ENCODE measurements at regions not wholly inside any gene's neighbourhood (a gene's known extent, or its start where the extent isn't known, plus 50 kb on each side); places are given as distances from the start of the nearest gene placed in this dataset.
"Not testable (repeated sequence)": the region's sequence is repeated elsewhere in the genome, so short reads cannot be mapped to it uniquely, and the experiment has no call there.

- Histone ChIP-seq H3K4me3 (ENCODE audit: low read depth, low read length) (no peak overlapping the region), H3K27me3 (ENCODE audit: control insufficient read depth, insufficient read depth, low read length) (no peaks in the 10 kb centered on the region), H3K36me3 (ENCODE audit: control insufficient read depth, insufficient read depth, low read length) (no peaks in the 10 kb centered on the region), H3K4me1 (ENCODE audit: control insufficient read depth, insufficient read depth, low read length) (no peaks in the 10 kb centered on the region), H3K9me3 (ENCODE audit: control insufficient read depth, insufficient read depth, low read length) (no peaks in the 10 kb centered on the region), H3K9ac (ENCODE audit: low read depth, low read length) (no peak overlapping the region)
These were observed 86.4 kb upstream of the SEMA3C start for GRCh38 chr7:81005254-81005653.

- no peaks in the 10 kb centered on the region for H3K4me1 ChIP-seq (ENCODE audit: control insufficient read depth, insufficient read depth, low read length)
- no peaks in the 10 kb centered on the region for H3K36me3 ChIP-seq (ENCODE audit: control insufficient read depth, insufficient read depth, low read length)
- no peak overlapping the region for H3K4me3 ChIP-seq (ENCODE audit: low read depth, low read length)
- no peak overlapping the region for H3K9ac ChIP-seq (ENCODE audit: low read depth, low read length)
- H3K27me3 ChIP-seq (ENCODE audit: control insufficient read depth, insufficient read depth, low read length), result no peaks in the 10 kb centered on the region
- no peaks in the 10 kb centered on the region for H3K9me3 ChIP-seq (ENCODE audit: control insufficient read depth, insufficient read depth, low read length)
These were observed 85.2 kb upstream of the SEMA3C start for GRCh38 chr7:81004098-81004497.

- Histone ChIP-seq H3K4me3 (ENCODE audit: low read depth, low read length) (no peak overlapping the region), H3K4me1 (ENCODE audit: control insufficient read depth, insufficient read depth, low read length) (no peaks in the 10 kb centered on the region), H3K9ac (ENCODE audit: low read depth, low read length) (no peak overlapping the region), H3K27me3 (ENCODE audit: control insufficient read depth, insufficient read depth, low read length) (no peaks in the 10 kb centered on the region), H3K9me3 (ENCODE audit: control insufficient read depth, insufficient read depth, low read length) (no peaks in the 10 kb centered on the region), H3K36me3 (ENCODE audit: control insufficient read depth, insufficient read depth, low read length) (no peaks in the 10 kb centered on the region)
These were observed 84.5 kb upstream of the SEMA3C start for GRCh38 chr7:81003326-81003725.

- Histone ChIP-seq H3K9ac (ENCODE audit: low read depth, low read length) (no peak overlapping the region), H3K27me3 (ENCODE audit: control insufficient read depth, insufficient read depth, low read length) (no peaks in the 10 kb centered on the region), H3K4me1 (ENCODE audit: control insufficient read depth, insufficient read depth, low read length) (no peaks in the 10 kb centered on the region), H3K9me3 (ENCODE audit: control insufficient read depth, insufficient read depth, low read length) (no peaks in the 10 kb centered on the region), H3K36me3 (ENCODE audit: control insufficient read depth, insufficient read depth, low read length) (no peaks in the 10 kb centered on the region), H3K4me3 (ENCODE audit: low read depth, low read length) (no peak overlapping the region)
These were observed 83.6 kb upstream of the SEMA3C start for GRCh38 chr7:81002421-81002820.

- no peak overlapping the region for H3K9ac ChIP-seq (ENCODE audit: low read depth, low read length)
- H3K4me1 ChIP-seq (ENCODE audit: control insufficient read depth, insufficient read depth, low read length), result no peaks in the 10 kb centered on the region
- H3K4me3 ChIP-seq (ENCODE audit: low read depth, low read length), result no peak overlapping the region
- H3K36me3 ChIP-seq (ENCODE audit: control insufficient read depth, insufficient read depth, low read length), result no peaks in the 10 kb centered on the region
- H3K9me3 ChIP-seq (ENCODE audit: control insufficient read depth, insufficient read depth, low read length), result no peaks in the 10 kb centered on the region
- H3K27me3 ChIP-seq (ENCODE audit: control insufficient read depth, insufficient read depth, low read length), result no peaks in the 10 kb centered on the region
These were observed 80.9 kb upstream of the SEMA3C start for GRCh38 chr7:80999771-81000170.

GRCh38 chr7:80999100-80999499, 80.2 kb upstream of the SEMA3C start:
- no peak overlapping the region for H3K9ac ChIP-seq (ENCODE audit: low read depth, low read length)
- no peaks in the 10 kb centered on the region for H3K27me3 ChIP-seq (ENCODE audit: control insufficient read depth, insufficient read depth, low read length)
- no peaks in the 10 kb centered on the region for H3K9me3 ChIP-seq (ENCODE audit: control insufficient read depth, insufficient read depth, low read length)
- no peaks in the 10 kb centered on the region for H3K4me1 ChIP-seq (ENCODE audit: control insufficient read depth, insufficient read depth, low read length)
- H3K4me3 ChIP-seq (ENCODE audit: low read depth, low read length), result no peak overlapping the region
- H3K36me3 ChIP-seq (ENCODE audit: control insufficient read depth, insufficient read depth, low read length), result no peaks in the 10 kb centered on the region

- Histone ChIP-seq H3K4me3 (ENCODE audit: low read depth, low read length) (no peak overlapping the region), H3K9me3 (ENCODE audit: control insufficient read depth, insufficient read depth, low read length) (no peaks in the 10 kb centered on the region), H3K27me3 (ENCODE audit: control insufficient read depth, insufficient read depth, low read length) (no peaks in the 10 kb centered on the region), H3K9ac (ENCODE audit: low read depth, low read length) (no peak overlapping the region), H3K4me1 (ENCODE audit: control insufficient read depth, insufficient read depth, low read length) (no peaks in the 10 kb centered on the region), H3K36me3 (ENCODE audit: control insufficient read depth, insufficient read depth, low read length) (no peaks in the 10 kb centered on the region)
These were observed 79.0 kb upstream of the SEMA3C start for GRCh38 chr7:80997841-80998240.

GRCh38 chr7:80996236-80996635, 77.4 kb upstream of the SEMA3C start:
- H3K9me3 ChIP-seq (ENCODE audit: control insufficient read depth, insufficient read depth, low read length); H3K4me1 ChIP-seq (ENCODE audit: control insufficient read depth, insufficient read depth, low read length); H3K9ac ChIP-seq (ENCODE audit: low read depth, low read length); H3K36me3 ChIP-seq (ENCODE audit: control insufficient read depth, insufficient read depth, low read length); H3K4me3 ChIP-seq (ENCODE audit: low read depth, low read length); H3K27me3 ChIP-seq (ENCODE audit: control insufficient read depth, insufficient read depth, low read length): not testable (repeated sequence)

GRCh38 chr7:80991654-80992053, 72.8 kb upstream of the SEMA3C start:
- Histone ChIP-seq H3K27me3 (ENCODE audit: control insufficient read depth, insufficient read depth, low read length) (no peaks in the 10 kb centered on the region), H3K9ac (ENCODE audit: low read depth, low read length) (no peak overlapping the region), H3K36me3 (ENCODE audit: control insufficient read depth, insufficient read depth, low read length) (no peaks in the 10 kb centered on the region), H3K9me3 (ENCODE audit: control insufficient read depth, insufficient read depth, low read length) (no peaks in the 10 kb centered on the region), H3K4me1 (ENCODE audit: control insufficient read depth, insufficient read depth, low read length) (no peaks in the 10 kb centered on the region), H3K4me3 (ENCODE audit: low read depth, low read length) (no peak overlapping the region)

- H3K4me3 ChIP-seq (ENCODE audit: low read depth, low read length), result no peak overlapping the region
- H3K9me3 ChIP-seq (ENCODE audit: control insufficient read depth, insufficient read depth, low read length), result no peaks in the 10 kb centered on the region
- no peaks in the 10 kb centered on the region for H3K27me3 ChIP-seq (ENCODE audit: control insufficient read depth, insufficient read depth, low read length)
These were observed 65.8 kb upstream of the SEMA3C start for GRCh38 chr7:80984619-80985018.

GRCh38 chr7:80981405-80981804, 62.6 kb upstream of the SEMA3C start:
- H3K36me3 ChIP-seq (ENCODE audit: control insufficient read depth, insufficient read depth, low read length), result no peaks in the 10 kb centered on the region
- H3K9me3 ChIP-seq (ENCODE audit: control insufficient read depth, insufficient read depth, low read length), result no peaks in the 10 kb centered on the region
- H3K4me3 ChIP-seq (ENCODE audit: low read depth, low read length), result no peak overlapping the region
- no peak overlapping the region for H3K9ac ChIP-seq (ENCODE audit: low read depth, low read length)
- H3K27me3 ChIP-seq (ENCODE audit: control insufficient read depth, insufficient read depth, low read length), result no peaks in the 10 kb centered on the region
- no peaks in the 10 kb centered on the region for H3K4me1 ChIP-seq (ENCODE audit: control insufficient read depth, insufficient read depth, low read length)

More at GRCh38 chr7:80984619-80985018, 65.8 kb upstream of the SEMA3C start:
- no peak overlapping the region for H3K9ac ChIP-seq (ENCODE audit: low read depth, low read length)
- H3K4me1 ChIP-seq (ENCODE audit: control insufficient read depth, insufficient read depth, low read length), result no peaks in the 10 kb centered on the region
- no peaks in the 10 kb centered on the region for H3K36me3 ChIP-seq (ENCODE audit: control insufficient read depth, insufficient read depth, low read length)

GRCh38 chr7:80977751-80978150, 58.9 kb upstream of the SEMA3C start:
- Histone ChIP-seq H3K9ac (ENCODE audit: low read depth, low read length) (no peak overlapping the region), H3K4me1 (ENCODE audit: control insufficient read depth, insufficient read depth, low read length) (no peaks in the 10 kb centered on the region), H3K9me3 (ENCODE audit: control insufficient read depth, insufficient read depth, low read length) (no peaks in the 10 kb centered on the region), H3K4me3 (ENCODE audit: low read depth, low read length) (no peak overlapping the region), H3K27me3 (ENCODE audit: control insufficient read depth, insufficient read depth, low read length) (no peaks in the 10 kb centered on the region), H3K36me3 (ENCODE audit: control insufficient read depth, insufficient read depth, low read length) (no peaks in the 10 kb centered on the region)
